ENCODE measurements at regions not wholly inside any gene's neighbourhood (a gene's known extent, or its start where the extent isn't known, plus 50 kb on each side); places are given as distances from the start of the nearest gene placed in this dataset.

DNA sequence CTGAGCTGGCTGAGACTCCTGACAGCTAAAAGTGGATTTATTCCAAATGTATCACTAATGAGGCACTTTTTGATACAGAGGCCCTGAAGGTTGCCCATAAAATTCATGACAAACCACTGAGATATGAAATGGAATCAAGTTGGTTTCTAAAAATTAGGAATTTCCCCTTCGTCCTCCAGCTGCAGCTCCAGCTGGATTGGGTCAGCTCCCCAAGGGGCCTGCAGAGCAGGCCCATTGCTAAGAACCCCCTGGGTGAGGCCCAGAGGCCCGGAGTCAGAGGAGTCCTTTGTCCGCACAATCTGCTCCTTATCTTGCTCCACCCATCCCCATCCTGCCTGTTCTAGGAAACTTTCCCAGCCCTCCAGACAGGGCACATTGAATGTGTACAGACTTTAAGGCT is 163.5 kb upstream of the TOP1 start:
- TF ChIP-seq, protein P1, sequence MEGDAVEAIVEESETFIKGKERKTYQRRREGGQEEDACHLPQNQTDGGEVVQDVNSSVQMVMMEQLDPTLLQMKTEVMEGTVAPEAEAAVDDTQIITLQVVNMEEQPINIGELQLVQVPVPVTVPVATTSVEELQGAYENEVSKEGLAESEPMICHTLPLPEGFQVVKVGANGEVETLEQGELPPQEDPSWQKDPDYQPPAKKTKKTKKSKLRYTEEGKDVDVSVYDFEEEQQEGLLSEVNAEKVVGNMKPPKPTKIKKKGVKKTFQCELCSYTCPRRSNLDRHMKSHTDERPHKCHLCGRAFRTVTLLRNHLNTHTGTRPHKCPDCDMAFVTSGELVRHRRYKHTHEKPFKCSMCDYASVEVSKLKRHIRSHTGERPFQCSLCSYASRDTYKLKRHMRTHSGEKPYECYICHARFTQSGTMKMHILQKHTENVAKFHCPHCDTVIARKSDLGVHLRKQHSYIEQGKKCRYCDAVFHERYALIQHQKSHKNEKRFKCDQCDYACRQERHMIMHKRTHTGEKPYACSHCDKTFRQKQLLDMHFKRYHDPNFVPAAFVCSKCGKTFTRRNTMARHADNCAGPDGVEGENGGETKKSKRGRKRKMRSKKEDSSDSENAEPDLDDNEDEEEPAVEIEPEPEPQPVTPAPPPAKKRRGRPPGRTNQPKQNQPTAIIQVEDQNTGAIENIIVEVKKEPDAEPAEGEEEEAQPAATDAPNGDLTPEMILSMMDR (IDR thresholded peaks at IDR 0.05) = no peak
- TF ChIP-seq SIN3A (IDR thresholded peaks at IDR 0.05; ENCODE audit: borderline replicate concordance, insufficient read depth, low read depth, low read length) = no peak

Data from Panc1 (cell line).